Hepatocyte (in vitro differentiated cells): ENCODE measurements at regions not wholly inside any gene's neighbourhood (a gene's known extent, or its start where the extent isn't known, plus 50 kb on each side); places are given as distances from the start of the nearest gene placed in this dataset.

Source experiments
- EZH2 ChIP-seq: fragments of 200-600 bp; sonication (generic); IDR thresholded peaks from 2 replicates; pipeline ENCODE4 v1.6.1; 2016; ENCODE audit warnings: antibody characterized with exemption, mild to moderate bottlenecking, borderline replicate concordance
- TF ChIP-seq, protein P1 (sequence below): fragments of 200-600 bp; sonication (generic); IDR thresholded peaks from 2 replicates; pipeline ENCODE4 v1.5.1; 2016; ENCODE audit warnings: antibody characterized with exemption, mild to moderate bottlenecking; ENCODE audit not compliant: poor library complexity

GRCh38 chr21:22827422-22827821, 1829.2 kb downstream of the NCAM2 start:
- TF ChIP-seq, protein P1, sequence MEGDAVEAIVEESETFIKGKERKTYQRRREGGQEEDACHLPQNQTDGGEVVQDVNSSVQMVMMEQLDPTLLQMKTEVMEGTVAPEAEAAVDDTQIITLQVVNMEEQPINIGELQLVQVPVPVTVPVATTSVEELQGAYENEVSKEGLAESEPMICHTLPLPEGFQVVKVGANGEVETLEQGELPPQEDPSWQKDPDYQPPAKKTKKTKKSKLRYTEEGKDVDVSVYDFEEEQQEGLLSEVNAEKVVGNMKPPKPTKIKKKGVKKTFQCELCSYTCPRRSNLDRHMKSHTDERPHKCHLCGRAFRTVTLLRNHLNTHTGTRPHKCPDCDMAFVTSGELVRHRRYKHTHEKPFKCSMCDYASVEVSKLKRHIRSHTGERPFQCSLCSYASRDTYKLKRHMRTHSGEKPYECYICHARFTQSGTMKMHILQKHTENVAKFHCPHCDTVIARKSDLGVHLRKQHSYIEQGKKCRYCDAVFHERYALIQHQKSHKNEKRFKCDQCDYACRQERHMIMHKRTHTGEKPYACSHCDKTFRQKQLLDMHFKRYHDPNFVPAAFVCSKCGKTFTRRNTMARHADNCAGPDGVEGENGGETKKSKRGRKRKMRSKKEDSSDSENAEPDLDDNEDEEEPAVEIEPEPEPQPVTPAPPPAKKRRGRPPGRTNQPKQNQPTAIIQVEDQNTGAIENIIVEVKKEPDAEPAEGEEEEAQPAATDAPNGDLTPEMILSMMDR = no peak
- TF ChIP-seq EZH2 = no peak
